ENCODE measurements at regions not wholly inside any gene's neighbourhood (a gene's known extent, or its start where the extent isn't known, plus 50 kb on each side); places are given as distances from the start of the nearest gene placed in this dataset.

GRCh38 chr1:8109216-8109615, 83.1 kb upstream of the ERRFI1 start:
- intact Hi-C loops (cut with DNase I), result no loop called here
- 94% methylated on average over 4 of the region's 4 CpGs for WGBS

GRCh38 chr1:8107897-8108296, 81.8 kb upstream of the ERRFI1 start:
- 95% methylated on average over 4 of the region's 4 CpGs for WGBS
- H3K36me3 ChIP-seq, result no peaks in the 10 kb centered on the region
- intact Hi-C loops (cut with DNase I), result no loop called here
- no peak for TF ChIP-seq POLR2AphosphoS5 (IDR thresholded peaks at IDR 0.05)
- no peak for TF ChIP-seq CTCF (IDR thresholded peaks at IDR 0.05)
- TF ChIP-seq POLR2A (IDR thresholded peaks at IDR 0.05), result no peak
- DNase-seq (ENCODE audit: low spot score), result no peak
- H3K27me3 ChIP-seq (replicated peaks; ENCODE audit: insufficient read depth), result no peaks in the 10 kb centered on the region
- H3K27ac ChIP-seq, result no peak overlapping the region
- H3K4me3 ChIP-seq, result no peak overlapping the region
- no peaks in the 10 kb centered on the region for H3K4me1 ChIP-seq (replicated peaks)
- H3K9me3 ChIP-seq, result no peaks in the 10 kb centered on the region

More at GRCh38 chr1:8109216-8109615, 83.1 kb upstream of the ERRFI1 start:
- Histone ChIP-seq H3K4me3 (no peak overlapping the region), H3K9me3 (no peaks in the 10 kb centered on the region), H3K4me1 (replicated peaks) (no peaks in the 10 kb centered on the region), H3K27ac (no peak overlapping the region), H3K36me3 (no peaks in the 10 kb centered on the region), H3K27me3 (replicated peaks; ENCODE audit: insufficient read depth) (no peaks in the 10 kb centered on the region)
- DNase-seq (ENCODE audit: low spot score), result no peak
- TF ChIP-seq CTCF (IDR thresholded peaks at IDR 0.05) (no peak), POLR2A (IDR thresholded peaks at IDR 0.05) (no peak), POLR2AphosphoS5 (IDR thresholded peaks at IDR 0.05) (no peak)

GRCh38 chr1:8104278-8105236, 78.4 kb upstream of the ERRFI1 start:
- H3K27ac ChIP-seq, result no peak overlapping the region
- H3K9me3 ChIP-seq, result no peaks in the 10 kb centered on the region
- H3K4me1 ChIP-seq (replicated peaks), result no peaks in the 10 kb centered on the region
- H3K27me3 ChIP-seq (replicated peaks; ENCODE audit: insufficient read depth), result no peaks in the 10 kb centered on the region
- H3K36me3 ChIP-seq, result no peaks in the 10 kb centered on the region
- WGBS, result 86% methylated on average over 16 of the region's 16 CpGs
- intact Hi-C loops (cut with DNase I), result no loop called here
- H3K4me3 ChIP-seq, result no peak overlapping the region
- TF ChIP-seq CTCF (IDR thresholded peaks at IDR 0.05), result no peak
- no peak for DNase-seq (ENCODE audit: low spot score)

- peaks cover 9% of the 10 kb centered on the region for H3K4me1 ChIP-seq (replicated peaks)
- no peaks in the 10 kb centered on the region for H3K27me3 ChIP-seq (replicated peaks; ENCODE audit: insufficient read depth)
- peak overlapping the region in 1 of 2 donors; percentile 60 for H3K27ac ChIP-seq
- no peak for DNase-seq (ENCODE audit: low spot score)
- intact Hi-C loops (cut with DNase I), result no loop called here
- 80% methylated on average over 5 of the region's 5 CpGs for WGBS
- TF ChIP-seq CTCF (IDR thresholded peaks at IDR 0.05) (no peak), POLR2AphosphoS5 (IDR thresholded peaks at IDR 0.05) (no peak)
- H3K9me3 ChIP-seq, result no peaks in the 10 kb centered on the region
- H3K36me3 ChIP-seq, result no peaks in the 10 kb centered on the region
- no peak overlapping the region for H3K4me3 ChIP-seq
Measured at GRCh38 chr1:8097908-8098307, 71.8 kb upstream of the ERRFI1 start.

All from prostate gland (tissue), 2 donors.